NCI-H128 (cell line): ENCODE measurements at regions not wholly inside any gene's neighbourhood (a gene's known extent, or its start where the extent isn't known, plus 50 kb on each side); places are given as distances from the start of the nearest gene placed in this dataset.

Experiments used
- DNase-seq: peaks from one replicate; lab custom pipeline; 2025; ENCODE audit not compliant: unreplicated experiment; lab: John Stamatoyannopoulos, UW

GRCh38 chr9:89745601-89746376 is 141.0 kb downstream of the GADD45G start:
- DNase-seq = no peak

- no peak for DNase-seq
Observed at GRCh38 chr9:89746385-89747116, 141.7 kb downstream of the GADD45G start.

- DNase-seq = no peak
Observed at GRCh38 chr9:89747596-89747995, 142.8 kb downstream of the GADD45G start.

DNA sequence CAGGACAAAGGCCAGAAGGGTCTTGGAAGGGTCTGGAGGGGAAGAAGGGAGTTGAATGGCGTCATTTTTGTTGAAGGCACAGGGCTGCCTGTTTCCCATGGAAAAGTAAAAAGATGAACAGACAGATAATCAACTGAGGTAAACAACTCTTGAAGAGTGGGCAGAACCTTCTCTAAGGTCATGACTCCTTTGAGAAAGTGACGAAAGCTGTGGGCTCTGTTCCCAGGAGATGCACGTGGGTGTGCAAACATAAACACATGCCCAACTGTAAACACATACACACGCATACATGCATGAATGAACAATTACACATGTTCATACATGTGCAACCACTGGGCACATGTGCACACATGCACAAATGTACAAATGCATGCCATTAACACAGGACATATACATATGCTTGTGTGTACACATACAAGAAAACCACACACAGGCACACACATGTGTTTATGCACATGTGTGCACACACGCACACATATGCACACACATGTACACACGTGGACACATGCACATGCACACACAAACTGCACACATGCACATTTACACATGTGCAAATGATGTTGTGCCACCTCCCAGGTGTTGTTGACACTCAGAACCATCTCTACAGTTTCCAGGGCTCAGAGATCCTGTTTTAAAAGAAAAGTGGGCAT is 143.3 kb downstream of the GADD45G start:
- no peak for DNase-seq

DNA sequence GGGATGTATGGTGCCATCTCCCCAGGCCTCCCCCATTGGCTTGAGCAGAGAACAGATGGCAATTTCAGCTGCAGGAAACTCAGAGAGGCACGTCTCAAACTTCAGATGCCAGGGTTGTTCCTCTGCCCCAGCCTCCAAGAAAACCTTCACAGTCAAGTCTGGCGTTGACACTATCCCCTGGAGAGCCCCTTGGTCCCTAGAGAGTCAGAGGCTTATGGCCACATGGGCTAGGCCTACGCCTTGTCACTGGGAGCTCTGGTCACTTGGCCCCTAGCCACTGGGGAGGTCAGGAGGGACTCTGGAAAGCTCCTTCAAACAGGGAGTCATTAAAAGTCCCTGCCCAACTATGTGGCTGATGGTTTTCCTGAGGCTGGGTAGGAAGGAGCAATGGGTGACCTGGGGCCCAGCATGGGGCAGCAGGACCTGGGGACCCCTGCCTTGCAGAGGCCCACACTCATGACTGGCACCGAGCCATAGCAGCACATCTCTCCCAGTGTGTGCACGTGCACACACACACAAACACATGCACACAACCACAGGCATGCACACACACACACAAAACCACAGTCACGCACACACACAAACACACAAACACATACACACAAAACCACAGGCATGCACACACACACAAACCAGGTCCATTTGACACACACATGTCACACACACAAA is 144.2 kb downstream of the GADD45G start:
- DNase-seq = no peak

DNA sequence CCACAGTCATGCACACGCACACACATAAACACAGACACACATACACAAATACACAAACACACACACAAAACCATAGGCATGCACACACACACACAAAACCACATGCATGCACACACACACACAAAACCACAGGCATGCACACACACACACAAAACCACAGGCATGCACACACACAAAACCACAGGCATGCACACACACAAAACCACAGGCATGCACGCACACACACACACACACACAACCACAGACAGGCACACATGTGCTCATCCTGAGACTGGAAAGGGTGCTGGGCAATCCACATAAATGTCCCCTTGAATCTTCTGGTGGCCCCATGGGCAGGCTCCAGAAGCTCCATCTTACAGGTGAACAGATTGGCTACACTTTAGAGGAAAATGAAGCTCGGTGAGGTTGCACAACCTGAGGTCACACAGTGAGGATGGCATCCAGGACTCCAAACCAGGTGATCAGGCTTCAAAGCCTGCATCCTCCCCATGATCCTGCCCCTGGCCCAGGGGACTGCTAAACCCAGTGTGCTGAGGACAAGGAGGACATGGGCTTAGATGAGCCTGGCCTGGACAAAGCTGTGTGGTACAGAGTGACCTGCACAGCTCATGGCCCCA is 144.8 kb downstream of the GADD45G start:
- DNase-seq = no peak

DNA sequence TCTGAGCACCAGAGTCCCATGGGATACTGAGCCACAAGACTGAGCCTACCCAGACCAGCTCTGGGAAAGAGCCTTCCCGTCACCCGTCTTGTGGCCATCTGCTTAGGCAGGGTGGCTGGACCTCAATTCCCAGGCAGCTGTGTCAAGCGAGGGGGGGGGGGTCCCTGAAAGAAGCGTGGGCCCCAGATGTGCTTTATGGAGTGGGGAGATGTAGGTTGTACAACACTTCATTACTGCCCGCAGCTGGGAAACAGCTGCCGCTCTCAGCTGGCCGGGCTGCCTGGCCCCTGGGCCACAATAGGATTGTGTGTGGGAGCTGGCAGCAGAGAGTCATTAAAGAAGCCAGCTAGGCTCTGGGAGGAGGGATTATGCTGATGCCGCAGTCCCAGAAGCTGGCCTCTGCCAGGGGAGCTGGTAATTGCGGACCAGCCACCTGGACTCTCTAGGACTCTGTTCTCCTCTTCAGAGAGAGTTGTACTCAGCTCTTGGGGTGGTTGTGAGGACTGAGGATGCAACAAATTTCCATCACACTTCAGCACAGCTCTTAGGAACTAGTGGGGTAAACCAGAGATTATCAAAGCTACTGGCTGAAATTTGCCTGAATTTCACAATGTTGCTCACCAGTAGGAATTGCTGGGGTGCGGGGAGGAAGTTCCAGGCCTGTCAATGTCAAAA is 145.4 kb downstream of the GADD45G start:
- DNase-seq = no peak

- DNase-seq = no peak
Observed at GRCh38 chr9:89751079-89751825, 146.4 kb downstream of the GADD45G start.

- no peak for DNase-seq
Observed at GRCh38 chr9:89752154-89752553, 147.3 kb downstream of the GADD45G start.

GRCh38 chr9:89753472-89754055 is 148.8 kb downstream of the GADD45G start:
- DNase-seq = no peak

DNA sequence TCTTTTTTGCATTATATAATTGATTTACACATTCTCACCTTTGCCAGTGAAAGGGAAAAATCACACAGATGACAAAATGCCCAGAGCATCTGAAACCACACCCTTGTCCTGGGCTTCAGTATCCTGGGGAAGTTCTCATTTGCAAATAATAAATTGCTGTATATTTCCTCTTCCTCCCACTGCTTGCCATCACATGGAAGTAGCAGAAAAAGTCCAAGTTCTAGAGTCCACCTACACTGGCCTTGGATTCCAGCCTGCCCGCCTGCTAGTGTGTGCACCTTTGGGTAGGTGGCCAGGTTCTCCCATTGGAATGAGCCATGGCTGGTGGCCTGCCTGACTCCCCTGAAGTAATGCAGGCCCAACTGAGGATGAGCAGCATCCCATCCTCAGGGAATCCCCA is 149.4 kb downstream of the GADD45G start:
- no peak for DNase-seq

DNA sequence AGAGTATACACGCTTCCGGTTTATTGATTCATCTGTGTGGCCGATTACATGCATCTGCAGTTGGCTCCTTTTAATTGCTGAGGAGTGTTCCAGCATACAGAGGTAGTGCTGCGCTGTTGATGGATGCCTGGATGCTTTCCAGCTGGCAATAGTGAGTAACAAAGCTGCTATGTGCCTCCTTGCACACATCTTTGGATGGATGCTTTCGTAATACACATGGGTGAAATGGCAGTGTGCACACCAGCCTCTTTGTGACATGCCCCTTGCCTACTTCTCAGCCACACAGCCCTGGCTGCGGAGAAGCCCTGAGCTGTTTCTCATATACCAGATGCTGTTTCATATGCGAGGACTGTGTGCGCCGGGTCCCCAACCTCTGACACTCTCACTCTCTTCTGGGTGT is 151.0 kb downstream of the GADD45G start:
- peak; percentile 55 for DNase-seq

GRCh38 chr9:89756891-89757537 is 152.2 kb downstream of the GADD45G start:
- no peak for DNase-seq

GRCh38 chr9:89757776-89758528 is 153.1 kb downstream of the GADD45G start:
- DNase-seq = no peak

DNA sequence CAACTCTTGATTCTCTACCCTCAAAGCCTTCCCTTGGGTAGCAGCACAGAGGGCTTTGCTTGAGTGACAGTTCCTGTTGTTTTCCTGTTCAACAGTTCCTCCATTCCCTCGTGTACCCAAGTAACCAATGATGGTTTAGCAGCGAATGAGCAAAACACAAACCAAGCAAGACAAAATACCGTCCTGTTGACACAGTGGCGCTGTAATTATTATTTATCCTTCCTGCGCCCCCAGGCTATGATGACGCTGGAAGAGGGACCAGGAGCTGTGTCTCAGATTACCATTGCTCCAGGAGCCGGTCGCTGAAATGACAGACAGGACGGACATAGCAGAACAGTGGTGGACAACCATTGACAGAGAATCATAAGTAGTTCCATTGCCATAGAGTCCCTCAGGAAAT is 154.8 kb downstream of the GADD45G start:
- no peak for DNase-seq

GRCh38 chr9:89760123-89760522 is 155.3 kb downstream of the GADD45G start:
- DNase-seq = no peak

DNA sequence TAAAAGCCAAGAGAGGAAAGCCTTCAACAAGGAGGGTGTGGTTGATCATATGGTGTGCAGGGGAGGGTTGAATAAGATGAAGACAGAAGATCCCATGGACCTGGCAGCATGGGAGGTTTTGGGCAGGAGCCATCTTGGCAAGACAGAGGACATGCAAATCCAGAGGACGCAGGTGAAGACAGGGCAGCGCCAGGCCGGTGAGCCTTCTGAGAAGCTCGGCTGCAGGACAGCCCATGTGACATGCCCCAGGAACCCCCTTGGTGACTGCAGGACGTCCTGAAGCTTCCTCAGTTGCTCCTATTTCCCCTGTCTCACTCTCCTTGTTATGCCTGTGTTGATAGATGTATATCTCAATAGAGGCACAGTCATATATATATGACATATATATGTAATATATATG is 159.4 kb downstream of the GADD45G start:
- no peak for DNase-seq
